SK-N-MC (cell line): ENCODE measurements at regions not wholly inside any gene's neighbourhood (a gene's known extent, or its start where the extent isn't known, plus 50 kb on each side); places are given as distances from the start of the nearest gene placed in this dataset.
"Not testable (repeated sequence)": the region's sequence is repeated elsewhere in the genome, so short reads cannot be mapped to it uniquely, and the experiment has no call there.

ENCODE experiments used
- EZH2 ChIP-seq: fragments of 200-600 bp; sonication (generic); IDR thresholded peaks from one replicate; pipeline ENCODE4 v1.6.1; 2017; ENCODE audit warnings: antibody characterized with exemption
- FOXP2 ChIP-seq: optimal IDR thresholded peaks from 2 replicates; pipeline ENCODE3; 2011; ENCODE audit warnings: mild to moderate bottlenecking, moderate library complexity; ENCODE audit not compliant: insufficient read depth; ENCODE audit errors: extremely low read length, control extremely low read depth
- POLR2AphosphoS5 ChIP-seq: IDR thresholded peaks from 2 replicates; pipeline ENCODE4 v1.6.1; 2012; ENCODE audit warnings: mild to moderate bottlenecking, low read depth, low read length, borderline replicate concordance

DNA sequence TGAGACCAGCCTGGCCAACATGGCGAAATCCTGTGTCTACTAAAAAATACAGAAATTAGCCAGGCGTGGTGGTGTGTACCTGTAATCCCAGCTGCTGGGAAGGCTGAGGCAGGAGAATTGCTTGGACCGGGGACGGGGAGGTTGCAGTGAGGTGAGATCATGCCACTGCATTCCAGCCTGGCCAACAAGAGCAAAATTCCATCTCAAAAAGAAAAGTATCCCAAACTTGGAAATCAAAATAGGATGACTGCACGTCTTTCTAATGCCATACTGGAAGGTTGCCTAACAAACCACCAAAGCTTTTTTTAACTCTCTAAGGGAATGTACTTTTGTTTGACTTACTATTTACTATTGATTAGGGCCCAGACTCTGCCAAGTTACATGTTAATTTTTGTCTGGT lies 79.6 kb upstream of the PRSS12 start:
- TF ChIP-seq EZH2, POLR2AphosphoS5, FOXP2: not testable (repeated sequence)
